ENCODE measurements at regions not wholly inside any gene's neighbourhood (a gene's known extent, or its start where the extent isn't known, plus 50 kb on each side); places are given as distances from the start of the nearest gene placed in this dataset.

GRCh38 chr10:131567279-131568162 lies 256.0 kb upstream of the TCERG1L start:
- Histone ChIP-seq H3K27ac (no peak overlapping the region), H3K4me3 (no peak overlapping the region), H3K4me1 (no peaks in the 10 kb centered on the region), H3K27me3 (peaks cover 37% of the 10 kb centered on the region), H3K36me3 (no peaks in the 10 kb centered on the region), H3K9me3 (peaks cover 0 to 40% (median 0%) of the 10 kb centered on the region in 3 donors)
- no peak for ATAC-seq
- TF ChIP-seq CTCF (IDR thresholded peaks at IDR 0.05) (no peak), EP300 (IDR thresholded peaks at IDR 0.05) (no peak), POLR2AphosphoS5 (IDR thresholded peaks at IDR 0.05) (no peak), POLR2A (IDR thresholded peaks at IDR 0.05) (no peak)
- 62 to 64% methylated on average over 5 to 6 of the region's 15 CpGs for WGBS, 2 donors (ENCODE audit: low coverage in 1 of 2)

DNA sequence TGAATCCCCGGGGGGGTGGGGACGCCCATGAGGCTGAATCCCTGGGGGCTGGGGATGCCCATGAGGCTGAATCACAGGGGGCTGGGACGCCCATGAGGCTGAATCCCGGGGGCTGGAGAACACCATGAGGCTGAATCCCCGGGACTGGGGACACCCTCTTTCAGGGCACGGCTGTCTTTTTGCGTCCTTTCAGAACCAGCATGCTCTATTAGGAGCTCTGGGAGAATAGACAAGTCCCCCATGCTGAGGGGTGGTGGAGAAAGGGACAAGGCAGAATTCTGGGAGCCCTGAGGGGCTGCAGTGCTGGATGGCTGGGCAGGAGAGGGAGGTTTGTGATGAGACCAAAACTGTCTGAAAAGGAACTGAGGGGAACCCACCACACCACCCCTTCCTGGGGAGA lies 257.3 kb upstream of the TCERG1L start:
- no peaks in the 10 kb centered on the region for H3K36me3 ChIP-seq
- no peak overlapping the region for H3K4me3 ChIP-seq
- H3K27ac ChIP-seq, result no peak overlapping the region
- H3K4me1 ChIP-seq, result no peaks in the 10 kb centered on the region
- peaks cover 46% of the 10 kb centered on the region for H3K27me3 ChIP-seq
- no peak for ATAC-seq
- peaks cover 0 to 36% (median 0%) of the 10 kb centered on the region in 3 donors for H3K9me3 ChIP-seq
- TF ChIP-seq POLR2A (IDR thresholded peaks at IDR 0.05) (no peak), EP300 (IDR thresholded peaks at IDR 0.05) (no peak), POLR2AphosphoS5 (IDR thresholded peaks at IDR 0.05) (no peak), CTCF (IDR thresholded peaks at IDR 0.05) (no peak)
- WGBS, 2 donors (ENCODE audit: low coverage in 1 of 2), result 55% methylated on average over 6 of the region's 7 CpGs; no CpG with 5 or more reads in 1 of the 2 donors

GRCh38 chr10:131569851-131570715 lies 258.6 kb upstream of the TCERG1L start:
- Histone ChIP-seq H3K9me3 (peaks cover 0 to 24% (median 0%) of the 10 kb centered on the region in 3 donors), H3K4me3 (no peak overlapping the region), H3K36me3 (no peaks in the 10 kb centered on the region), H3K4me1 (no peaks in the 10 kb centered on the region), H3K27ac (no peak overlapping the region), H3K27me3 (peaks cover 56% of the 10 kb centered on the region)
- TF ChIP-seq EP300 (IDR thresholded peaks at IDR 0.05) (no peak), POLR2AphosphoS5 (IDR thresholded peaks at IDR 0.05) (no peak)
- no peak for ATAC-seq
- WGBS, 2 donors (ENCODE audit: low coverage in 1 of 2), result 45 to 61% methylated on average over 4 of the region's 21 CpGs

- Histone ChIP-seq H3K36me3 (no peaks in the 10 kb centered on the region), H3K27me3 (peaks cover 59% of the 10 kb centered on the region), H3K9me3 (peaks cover 0 to 18% (median 0%) of the 10 kb centered on the region in 3 donors), H3K4me3 (no peak overlapping the region), H3K4me1 (no peaks in the 10 kb centered on the region), H3K27ac (no peak overlapping the region)
- no peak for ATAC-seq
- TF ChIP-seq POLR2AphosphoS5 (IDR thresholded peaks at IDR 0.05) (no peak), CTCF (IDR thresholded peaks at IDR 0.05) (no peak), POLR2A (IDR thresholded peaks at IDR 0.05) (no peak), EP300 (IDR thresholded peaks at IDR 0.05) (no peak)
- WGBS, 2 donors (ENCODE audit: low coverage in 1 of 2), result 73 to 81% methylated on average over 3 to 11 of the region's 13 CpGs
Measured at GRCh38 chr10:131570716-131571307, 259.3 kb upstream of the TCERG1L start.

DNA sequence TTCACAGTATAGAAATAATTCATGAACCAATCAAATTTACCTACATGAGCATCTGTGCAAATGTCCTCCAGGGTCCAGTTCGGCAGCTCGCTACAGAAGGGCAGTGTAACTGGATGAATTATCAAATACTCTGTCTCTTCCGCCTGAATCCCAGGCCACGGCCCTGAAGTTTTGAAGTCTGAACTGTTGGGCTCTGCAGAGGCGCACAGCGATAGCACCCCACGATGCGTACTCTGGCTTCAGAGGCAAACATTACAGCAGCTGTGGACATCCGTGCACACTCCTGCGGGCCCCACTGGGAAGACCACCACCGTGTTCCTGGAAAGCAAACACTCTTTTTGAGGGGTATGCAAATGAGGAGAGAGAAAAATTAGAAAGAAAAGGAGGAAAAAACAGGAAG lies 259.8 kb upstream of the TCERG1L start:
- ATAC-seq, result no peak
- Histone ChIP-seq H3K9me3 (peaks cover 0 to 13% (median 0%) of the 10 kb centered on the region in 3 donors), H3K36me3 (no peaks in the 10 kb centered on the region), H3K27ac (no peak overlapping the region), H3K4me3 (no peak overlapping the region), H3K4me1 (no peaks in the 10 kb centered on the region), H3K27me3 (peaks cover 61% of the 10 kb centered on the region)
- WGBS, 2 donors (ENCODE audit: low coverage in 1 of 2), result 73% methylated on average over 7 of the region's 11 CpGs; no CpG with 5 or more reads in 1 of the 2 donors
- TF ChIP-seq EP300 (IDR thresholded peaks at IDR 0.05) (no peak), CTCF (IDR thresholded peaks at IDR 0.05) (no peak), POLR2AphosphoS5 (IDR thresholded peaks at IDR 0.05) (no peak), POLR2A (IDR thresholded peaks at IDR 0.05) (no peak)

Measured in gastroesophageal sphincter (tissue), 4 donors.